NCI-H146 (cell line): ENCODE measurements at regions not wholly inside any gene's neighbourhood (a gene's known extent, or its start where the extent isn't known, plus 50 kb on each side); places are given as distances from the start of the nearest gene placed in this dataset.

Experiments
- DNase-seq: peaks from one replicate; lab custom pipeline; 2025; lab: John Stamatoyannopoulos, UW

GRCh38 chr16:27719106-27719445, 169.1 kb downstream of the KATNIP start:
- DNase-seq: no peak

GRCh38 chr16:27720731-27721530, 171.0 kb downstream of the KATNIP start:
- DNase-seq: no peak

GRCh38 chr16:27721531-27722181, 171.7 kb downstream of the KATNIP start:
- DNase-seq: no peak

- DNase-seq: no peak
Observed at GRCh38 chr16:27722207-27722606, 172.3 kb downstream of the KATNIP start.

GRCh38 chr16:27722892-27723450, 173.0 kb downstream of the KATNIP start:
- no peak for DNase-seq

- no peak for DNase-seq
Observed at GRCh38 chr16:27723711-27724481, 174.0 kb downstream of the KATNIP start.

- DNase-seq: peak; percentile 73
Observed at GRCh38 chr16:27724482-27725235, 174.7 kb downstream of the KATNIP start.

- DNase-seq: peak; percentile 39
Observed at GRCh38 chr16:27725236-27726000, 175.5 kb downstream of the KATNIP start.

- DNase-seq: no peak
Observed at GRCh38 chr16:27726621-27727261, 176.8 kb downstream of the KATNIP start.

- no peak for DNase-seq
Observed at GRCh38 chr16:27727941-27728340, 178.0 kb downstream of the KATNIP start.

- DNase-seq: no peak
Observed at GRCh38 chr16:27728691-27729090, 178.7 kb downstream of the KATNIP start.

- DNase-seq: no peak
Observed at GRCh38 chr16:27729516-27730304, 179.8 kb downstream of the KATNIP start.

- no peak for DNase-seq
Observed at GRCh38 chr16:27730661-27731210, 180.8 kb downstream of the KATNIP start.

GRCh38 chr16:27735031-27735430, 185.1 kb downstream of the KATNIP start:
- no peak for DNase-seq

- no peak for DNase-seq
Observed at GRCh38 chr16:27736431-27736830, 186.5 kb downstream of the KATNIP start.

- no peak for DNase-seq
Observed at GRCh38 chr16:27737513-27737912, 187.6 kb downstream of the KATNIP start.
